ENCODE measurements at regions not wholly inside any gene's neighbourhood (a gene's known extent, or its start where the extent isn't known, plus 50 kb on each side); places are given as distances from the start of the nearest gene placed in this dataset.

GRCh38 chr16:25512041-25512440 is 179.7 kb upstream of the HS3ST4 start:
- intact Hi-C loops (cut with DNase I): no loop called here
- H3K27me3 ChIP-seq: no peaks in the 10 kb centered on the region
- no peaks in the 10 kb centered on the region for H3K4me1 ChIP-seq
- H3K36me3 ChIP-seq (replicated peaks in 1 of 2; ENCODE audit: insufficient read depth in 1 of 2, low read depth in 2 of 2): no peaks in the 10 kb centered on the region
- DNase-seq (no peak), ATAC-seq (no peak)
- no peak overlapping the region for H3K27ac ChIP-seq
- H3K9me3 ChIP-seq: no peaks in the 10 kb centered on the region
- H3K4me3 ChIP-seq: no peak overlapping the region
- TF ChIP-seq CTCF (IDR thresholded peaks at IDR 0.05): no peak
- no peak for TF ChIP-seq POLR2A (IDR thresholded peaks at IDR 0.05)

GRCh38 chr16:25509456-25509855 is 182.3 kb upstream of the HS3ST4 start:
- H3K4me3 ChIP-seq: no peak overlapping the region
- no peak overlapping the region for H3K27ac ChIP-seq
- ATAC-seq: no peak
- TF ChIP-seq POLR2A (IDR thresholded peaks at IDR 0.05) (no peak), CTCF (IDR thresholded peaks at IDR 0.05) (no peak)
- WGBS, 2 donors: 32 to 33% methylated on average over 1 of the region's 1 CpG
- no peaks in the 10 kb centered on the region for H3K36me3 ChIP-seq (replicated peaks in 1 of 2; ENCODE audit: insufficient read depth in 1 of 2, low read depth in 2 of 2)
- no peaks in the 10 kb centered on the region for H3K4me1 ChIP-seq
- no peaks in the 10 kb centered on the region for H3K27me3 ChIP-seq
- H3K9me3 ChIP-seq: no peaks in the 10 kb centered on the region
- intact Hi-C loops (cut with DNase I): no loop called here
- DNase-seq: no peak

- TF ChIP-seq CTCF (IDR thresholded peaks at IDR 0.05): no peak
- TF ChIP-seq POLR2A (IDR thresholded peaks at IDR 0.05): no peak
- WGBS, 2 donors: 53 to 63% methylated on average over 3 of the region's 3 CpGs
- ATAC-seq: no peak
These were observed 190.1 kb upstream of the HS3ST4 start for GRCh38 chr16:25501530-25502255.

GRCh38 chr16:25494292-25494691 is 197.5 kb upstream of the HS3ST4 start:
- H3K4me3 ChIP-seq: no peak overlapping the region
- H3K9me3 ChIP-seq: no peaks in the 10 kb centered on the region
- H3K4me1 ChIP-seq: no peaks in the 10 kb centered on the region
- H3K27ac ChIP-seq: no peak overlapping the region
- intact Hi-C loops (cut with DNase I): no loop called here
- DNase-seq (no peak), ATAC-seq (no peak)
- no peaks in the 10 kb centered on the region for H3K27me3 ChIP-seq
- TF ChIP-seq CTCF (IDR thresholded peaks at IDR 0.05) (no peak), POLR2A (IDR thresholded peaks at IDR 0.05) (no peak)
- H3K36me3 ChIP-seq (replicated peaks in 1 of 2; ENCODE audit: insufficient read depth in 1 of 2, low read depth in 2 of 2): no peaks in the 10 kb centered on the region
- WGBS, 2 donors: 57 to 58% methylated on average over 2 of the region's 2 CpGs

More at GRCh38 chr16:25501530-25502255, 190.1 kb upstream of the HS3ST4 start:
- Histone ChIP-seq H3K27ac (no peak overlapping the region), H3K4me3 (no peak overlapping the region), H3K4me1 (no peaks in the 10 kb centered on the region), H3K9me3 (no peaks in the 10 kb centered on the region), H3K27me3 (no peaks in the 10 kb centered on the region), H3K36me3 (replicated peaks in 1 of 2; ENCODE audit: insufficient read depth in 1 of 2, low read depth in 2 of 2) (no peaks in the 10 kb centered on the region)
- DNase-seq: no peak
- intact Hi-C loops (cut with DNase I): no loop called here

Measured in body of pancreas (tissue), 4 donors.